Neuronal stem cell (in vitro differentiated cells): ENCODE measurements at regions not wholly inside any gene's neighbourhood (a gene's known extent, or its start where the extent isn't known, plus 50 kb on each side); places are given as distances from the start of the nearest gene placed in this dataset.
"Not testable (repeated sequence)": the region's sequence is repeated elsewhere in the genome, so short reads cannot be mapped to it uniquely, and the experiment has no call there.

Source experiments
- DNase-seq: peaks from one replicate; pipeline ENCODE4 v3.0.0-alpha.2; 2013; ENCODE audit warnings: low spot score
- H2AFZ ChIP-seq: one replicate; pipeline ENCODE4 v1.6.1; 2013; ENCODE audit warnings: mild to moderate bottlenecking, low read length, inconsistent platforms
- H2AK5ac ChIP-seq: 2 replicates; pipeline ENCODE4 v1.6.1; 2013; ENCODE audit warnings: low read depth, mild to moderate bottlenecking, inconsistent platforms, low read length, moderate library complexity, mixed read lengths
- H2BK120ac ChIP-seq: 2 replicates; pipeline ENCODE4 v1.6.1; 2013; ENCODE audit warnings: low read depth, mild to moderate bottlenecking, inconsistent platforms, low read length, moderate library complexity, mixed read lengths
- H2BK12ac ChIP-seq: one replicate; pipeline ENCODE4 v1.6.1; 2013; ENCODE audit warnings: low read length, inconsistent platforms
- H2BK15ac ChIP-seq: 2 replicates; pipeline ENCODE4 v1.6.1; 2013; ENCODE audit warnings: mild to moderate bottlenecking, low read length, inconsistent platforms, mixed read lengths
- H2BK5ac ChIP-seq: one replicate; pipeline ENCODE4 v1.6.1; 2013; ENCODE audit warnings: inconsistent platforms, mild to moderate bottlenecking, low read length, moderate library complexity
- H3K14ac ChIP-seq: one replicate; pipeline ENCODE4 v1.6.1; 2013; ENCODE audit warnings: low read length, inconsistent platforms
- H3K18ac ChIP-seq: 2 replicates; pipeline ENCODE4 v1.6.1; 2013; ENCODE audit warnings: low read length, inconsistent platforms
- H3K23ac ChIP-seq: 2 replicates; pipeline ENCODE4 v1.6.1; 2013; ENCODE audit warnings: low read depth, mild to moderate bottlenecking, mixed read lengths, low read length, inconsistent platforms; ENCODE audit not compliant: poor library complexity
- H3K27ac ChIP-seq: replicated peaks from 3 replicates; pipeline ENCODE4 v1.5.1; 2013; ENCODE audit warnings: low read length, inconsistent platforms
- H3K27me3 ChIP-seq, 3 experiments: 2 replicates each; pipeline ENCODE4 v1.6.1; 2013; ENCODE audit warnings: low read length in 3 of 3, mild to moderate bottlenecking in 2 of 3, inconsistent platforms in 1 of 3, low read depth in 1 of 3, mixed read lengths in 1 of 3, moderate library complexity in 1 of 3; ENCODE audit not compliant: control insufficient read depth in 3 of 3, insufficient read depth in 3 of 3
- H3K36me3 ChIP-seq, 2 donors: replicated peaks in 1 of 2; 2 replicates each; pipeline ENCODE4 v1.6.1; 2013; ENCODE audit warnings: low read length in 2 of 2; ENCODE audit not compliant: control insufficient read depth in 2 of 2, insufficient read depth in 2 of 2
- H3K4ac ChIP-seq: 2 replicates; pipeline ENCODE4 v1.6.1; 2013; ENCODE audit warnings: inconsistent platforms, mild to moderate bottlenecking, low read length, moderate library complexity
- H3K4me1 ChIP-seq, 2 donors: 1 replicate in 1 of 2; 2 replicates in 1 of 2; pipeline ENCODE4 v1.6.1; 2013; ENCODE audit warnings: low read length in 2 of 2, low read depth in 1 of 2; ENCODE audit not compliant: control insufficient read depth in 2 of 2, insufficient read depth in 1 of 2
- H3K4me2 ChIP-seq: one replicate; pipeline ENCODE4 v1.6.1; 2013; ENCODE audit warnings: mild to moderate bottlenecking, low read length, inconsistent platforms; ENCODE audit not compliant: insufficient read depth, poor library complexity, severe bottlenecking
- H3K4me3 ChIP-seq, 2 donors: 2 replicates each; pipeline ENCODE4 v1.5.1; 2013; ENCODE audit warnings: low read length in 2 of 2, mild to moderate bottlenecking in 2 of 2, inconsistent platforms in 1 of 2, moderate library complexity in 1 of 2
- H3K79me1 ChIP-seq: one replicate; pipeline ENCODE4 v1.6.1; 2013; ENCODE audit warnings: low read depth, mild to moderate bottlenecking, inconsistent platforms, low read length, moderate library complexity
- H3K9ac ChIP-seq: one replicate; pipeline ENCODE4 v1.6.1; 2013; ENCODE audit warnings: mild to moderate bottlenecking, low read depth, low read length, inconsistent platforms; ENCODE audit not compliant: poor library complexity
- H3K9me3 ChIP-seq, 2 donors: replicated peaks in 1 of 2; 2 replicates each; pipeline versions ENCODE3 to v1.6.1; 2013; ENCODE audit warnings: low read length in 2 of 2, mild to moderate bottlenecking in 2 of 2, inconsistent platforms in 1 of 2, low read depth in 1 of 2, mixed read lengths in 1 of 2, moderate library complexity in 1 of 2; ENCODE audit not compliant: control insufficient read depth in 2 of 2, insufficient read depth in 1 of 2
- H4K8ac ChIP-seq: one replicate; pipeline ENCODE4 v1.6.1; 2013; ENCODE audit warnings: low read depth, mild to moderate bottlenecking, inconsistent platforms, low read length, moderate library complexity
- H4K91ac ChIP-seq: one replicate; pipeline ENCODE4 v1.6.1; 2013; ENCODE audit warnings: low read length, low read depth, mild to moderate bottlenecking, inconsistent platforms; ENCODE audit not compliant: poor library complexity
- WGBS, 2 donors: extraction: QIAGEN DNeasy Blood & Tissue Kit; methylation state at CpG; one replicate each; pipeline ENCODE4 v1.1.7; 2013; ENCODE audit warnings: missing lambda C conversion rate in 2 of 2, mixed read lengths in 1 of 2; ENCODE audit not compliant: insufficient read length in 2 of 2, insufficient replicate concordance in 1 of 2; ENCODE audit errors: extremely low coverage in 2 of 2; 5-methylcytosine and 5-hydroxymethylcytosine counted together

- H2BK15ac ChIP-seq = peak overlapping the region; percentile 97
- H3K4ac ChIP-seq = no peak overlapping the region
- peak overlapping the region; percentile 94 for H2BK120ac ChIP-seq
- peak; percentile 47 for DNase-seq
- H4K8ac ChIP-seq = peak overlapping the region; percentile 43
- no peak overlapping the region for H4K91ac ChIP-seq
- no peak overlapping the region for H3K27ac ChIP-seq
- peak overlapping the region; percentile 65 for H3K23ac ChIP-seq
- no peaks in the 10 kb centered on the region for H3K79me1 ChIP-seq
- H3K4me2 ChIP-seq = peak overlapping the region; percentile 33
- no peak overlapping the region for H3K4me3 ChIP-seq
- H2BK12ac ChIP-seq = peak overlapping the region; percentile 90
- no CpG with 5 or more reads among the region's 24 CpGs for WGBS, 2 donors
- H2AFZ ChIP-seq = peak overlapping the region; percentile 87
- no peaks in the 10 kb centered on the region for H3K27me3 ChIP-seq
- H3K14ac ChIP-seq = peak overlapping the region; percentile 38
- no peaks in the 10 kb centered on the region for H3K36me3 ChIP-seq
- no peak overlapping the region for H2BK5ac ChIP-seq
- H3K9ac ChIP-seq = no peak overlapping the region
- peak overlapping the region; percentile 63 for H2AK5ac ChIP-seq
- H3K4me1 ChIP-seq = peaks cover 8 to 10% of the 10 kb centered on the region in 2 donors
- no peaks in the 10 kb centered on the region for H3K9me3 ChIP-seq
- peak overlapping the region; percentile 94 for H3K18ac ChIP-seq
Measured at GRCh38 chr16:29290631-29291247, 115.8 kb downstream of the NPIPB11 start.

GRCh38 chr16:29289516-29290239 is 116.8 kb downstream of the NPIPB11 start:
- H4K8ac ChIP-seq, DNase-seq, H3K9ac ChIP-seq, H2BK12ac ChIP-seq, H3K27me3 ChIP-seq, H2BK120ac ChIP-seq, H3K4ac ChIP-seq, H3K36me3 ChIP-seq, H2BK15ac ChIP-seq, H3K4me2 ChIP-seq, H3K79me1 ChIP-seq, H2AFZ ChIP-seq, H4K91ac ChIP-seq, H3K27ac ChIP-seq, H2AK5ac ChIP-seq, H3K23ac ChIP-seq, H3K4me3 ChIP-seq, H3K14ac ChIP-seq, H3K9me3 ChIP-seq: not testable (repeated sequence)
- Histone ChIP-seq H3K4me1 (peaks cover 11 to 19% of the 10 kb centered on the region in 2 donors), H3K18ac (peak overlapping the region; percentile 65), H2BK5ac (peak overlapping the region; percentile 75)
- no CpG with 5 or more reads among the region's 13 CpGs for WGBS, 2 donors

GRCh38 chr16:29288711-29289474 is 117.6 kb downstream of the NPIPB11 start:
- not testable (repeated sequence) for H4K8ac ChIP-seq, H3K9me3 ChIP-seq, H3K4me3 ChIP-seq, H3K27ac ChIP-seq, H2BK120ac ChIP-seq, DNase-seq, H3K9ac ChIP-seq, H2AFZ ChIP-seq, H3K79me1 ChIP-seq, H3K4ac ChIP-seq, H3K23ac ChIP-seq, H4K91ac ChIP-seq, H3K4me2 ChIP-seq, H3K27me3 ChIP-seq, H3K36me3 ChIP-seq
- peaks cover 13 to 20% of the 10 kb centered on the region in 2 donors for H3K4me1 ChIP-seq
- H2AK5ac ChIP-seq = peak overlapping the region; percentile 32
- H2BK12ac ChIP-seq = peak overlapping the region; percentile 10
- peak overlapping the region; percentile 75 for H2BK5ac ChIP-seq
- peak overlapping the region; percentile 80 for H3K18ac ChIP-seq
- peak overlapping the region; percentile 21 for H3K14ac ChIP-seq
- no CpG with 5 or more reads among the region's 29 CpGs for whole genome bisulfite sequencing, 2 donors
- peak overlapping the region; percentile 94 for H2BK15ac ChIP-seq
